Lower leg skin (tissue), 3 donors: ENCODE measurements at regions not wholly inside any gene's neighbourhood (a gene's known extent, or its start where the extent isn't known, plus 50 kb on each side); places are given as distances from the start of the nearest gene placed in this dataset.

Source experiments
- POLR2A ChIP-seq, 2 donors: fragments of 450-650 bp; IDR thresholded peaks; one replicate each; pipeline ENCODE4 v1.6.1; 2016 to 2017; ENCODE audit warnings: antibody characterized with exemption in 2 of 2, mild to moderate bottlenecking in 1 of 2, moderate library complexity in 1 of 2
- TF ChIP-seq, protein P1 (sequence below), 3 donors: fragments of 450-650 bp; IDR thresholded peaks; one replicate each; pipeline ENCODE4 v1.5.1; 2016; ENCODE audit warnings: antibody characterized with exemption in 3 of 3, mild to moderate bottlenecking in 3 of 3, moderate library complexity in 2 of 3

DNA sequence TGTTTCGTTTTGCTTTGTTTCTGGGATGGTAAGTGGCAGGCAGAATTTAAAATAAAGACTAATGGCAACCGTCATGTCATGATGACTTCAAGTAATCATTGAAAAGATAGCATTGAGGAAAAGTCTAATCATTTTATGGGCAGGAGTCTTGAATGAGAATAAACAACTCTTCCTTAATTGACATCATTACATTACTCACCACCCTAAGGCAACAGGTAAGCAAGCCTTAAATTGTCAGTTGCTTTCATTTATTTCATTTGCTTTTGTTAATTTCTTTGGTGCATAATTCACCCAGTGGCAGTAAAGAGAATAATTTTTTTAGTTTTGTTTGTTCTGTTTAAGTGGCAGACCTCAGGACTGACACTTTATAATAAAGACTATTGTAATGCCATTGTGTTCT lies 669.0 kb downstream of the RWDD3 start:
- TF ChIP-seq, protein P1, sequence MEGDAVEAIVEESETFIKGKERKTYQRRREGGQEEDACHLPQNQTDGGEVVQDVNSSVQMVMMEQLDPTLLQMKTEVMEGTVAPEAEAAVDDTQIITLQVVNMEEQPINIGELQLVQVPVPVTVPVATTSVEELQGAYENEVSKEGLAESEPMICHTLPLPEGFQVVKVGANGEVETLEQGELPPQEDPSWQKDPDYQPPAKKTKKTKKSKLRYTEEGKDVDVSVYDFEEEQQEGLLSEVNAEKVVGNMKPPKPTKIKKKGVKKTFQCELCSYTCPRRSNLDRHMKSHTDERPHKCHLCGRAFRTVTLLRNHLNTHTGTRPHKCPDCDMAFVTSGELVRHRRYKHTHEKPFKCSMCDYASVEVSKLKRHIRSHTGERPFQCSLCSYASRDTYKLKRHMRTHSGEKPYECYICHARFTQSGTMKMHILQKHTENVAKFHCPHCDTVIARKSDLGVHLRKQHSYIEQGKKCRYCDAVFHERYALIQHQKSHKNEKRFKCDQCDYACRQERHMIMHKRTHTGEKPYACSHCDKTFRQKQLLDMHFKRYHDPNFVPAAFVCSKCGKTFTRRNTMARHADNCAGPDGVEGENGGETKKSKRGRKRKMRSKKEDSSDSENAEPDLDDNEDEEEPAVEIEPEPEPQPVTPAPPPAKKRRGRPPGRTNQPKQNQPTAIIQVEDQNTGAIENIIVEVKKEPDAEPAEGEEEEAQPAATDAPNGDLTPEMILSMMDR (IDR thresholded peaks at IDR 0.05) = no peak
- no peak for TF ChIP-seq POLR2A (IDR thresholded peaks at IDR 0.05)
